GM23338 (cell line): ENCODE measurements at regions not wholly inside any gene's neighbourhood (a gene's known extent, or its start where the extent isn't known, plus 50 kb on each side); places are given as distances from the start of the nearest gene placed in this dataset.

ENCODE experiments used
- ATAC-seq: fragments of 200-7000 bp; cut with Tn5 transposase; 3 replicates; pipeline ENCODE4 v1.9.1; 2020
- DNase-seq: peaks from one replicate; pipeline ENCODE4 v3.0.0-alpha.2; 2015; ENCODE audit warnings: low spot score
- H2AFZ ChIP-seq: fragments of 200-600 bp; sonication (generic); 2 replicates; pipeline ENCODE4 v1.8.0; 2016; ENCODE audit warnings: antibody characterized with exemption, mild to moderate bottlenecking, moderate library complexity
- H3F3A ChIP-seq: fragments of 200-600 bp; sonication (generic); replicated peaks from 2 replicates; pipeline ENCODE4 v1.8.0; 2017; ENCODE audit warnings: antibody characterized with exemption, mixed run types, low read depth
- H3K27ac ChIP-seq: fragments of 200-600 bp; sonication (generic); 2 replicates; pipeline ENCODE4 v1.6.1; 2016; ENCODE audit warnings: low read depth
- H3K27me3 ChIP-seq: fragments of 200-600 bp; sonication (generic); 2 replicates; pipeline ENCODE4 v1.8.0; 2016; ENCODE audit warnings: mild to moderate bottlenecking, mixed run types, moderate library complexity; ENCODE audit not compliant: insufficient read depth
- H3K36me3 ChIP-seq: fragments of 200-600 bp; sonication (generic); 2 replicates; pipeline ENCODE4 v1.8.0; 2016; ENCODE audit warnings: mild to moderate bottlenecking; ENCODE audit not compliant: insufficient read depth
- H3K4me1 ChIP-seq: fragments of 200-600 bp; sonication (generic); 2 replicates; pipeline ENCODE4 v1.8.0; 2016; ENCODE audit warnings: mild to moderate bottlenecking, moderate library complexity; ENCODE audit not compliant: insufficient read depth
- H3K4me2 ChIP-seq: fragments of 200-600 bp; sonication (generic); 2 replicates; pipeline ENCODE4 v1.7.1; 2017; ENCODE audit warnings: mixed run types
- H3K4me3 ChIP-seq: fragments of 200-600 bp; sonication (generic); 2 replicates; pipeline ENCODE4 v1.6.1; 2016; ENCODE audit warnings: mixed run types
- H3K79me2 ChIP-seq: fragments of 200-600 bp; sonication (generic); replicated peaks from 2 replicates; pipeline ENCODE4 v1.8.0; 2017; ENCODE audit warnings: mild to moderate bottlenecking; ENCODE audit not compliant: insufficient read depth
- H3K9me2 ChIP-seq: fragments of 200-600 bp; sonication (generic); 2 replicates; pipeline ENCODE4 v1.8.0; 2017; ENCODE audit not compliant: insufficient read depth
- H4K20me1 ChIP-seq: fragments of 200-600 bp; sonication (generic); replicated peaks from 2 replicates; pipeline ENCODE4 v1.8.0; 2017; ENCODE audit warnings: mild to moderate bottlenecking; ENCODE audit not compliant: insufficient read depth
- H3K27ac Mint-ChIP-seq: 2 replicates; pipeline ENCODE4 v1.8.0; 2020; ENCODE audit warnings: inconsistent platforms, mild to moderate bottlenecking, moderate library complexity, mixed read lengths
- H3K27me3 Mint-ChIP-seq: 3 replicates; pipeline ENCODE4 v1.8.0; 2022; ENCODE audit warnings: low read depth, mild to moderate bottlenecking, moderate library complexity, mixed read lengths, inconsistent platforms; ENCODE audit not compliant: insufficient read depth, poor library complexity
- H3K36me3 Mint-ChIP-seq: 3 replicates; pipeline ENCODE4 v1.8.0; 2021; ENCODE audit warnings: low read depth, mild to moderate bottlenecking, inconsistent platforms, moderate library complexity, mixed read lengths
- H3K4me1 Mint-ChIP-seq: 3 replicates; pipeline ENCODE4 v1.8.0; 2020; ENCODE audit warnings: mild to moderate bottlenecking, inconsistent platforms, mixed read lengths
- H3K4me3 Mint-ChIP-seq: 3 replicates; pipeline ENCODE4 v1.8.0; 2021; ENCODE audit warnings: moderate library complexity, mild to moderate bottlenecking, inconsistent platforms, mixed read lengths
- H3K9me3 Mint-ChIP-seq: 3 replicates; pipeline ENCODE4 v1.8.0; 2020; ENCODE audit warnings: moderate library complexity, mild to moderate bottlenecking, inconsistent platforms, mixed read lengths
- CREB1 ChIP-seq: fragments of 250-450 bp; sonication (Bioruptor Pico); IDR thresholded peaks from 2 replicates; pipeline ENCODE4 v1.5.0; 2020; ENCODE audit warnings: low read depth, mild to moderate bottlenecking, moderate library complexity
- CTCF ChIP-seq, 2 experiments: fragments of 200-600 bp in 1 of 2; sonication (generic) in 1 of 2; conservative IDR thresholded peaks; 2 replicates each; pipeline versions ENCODE4 v1.5.1 to v1.6.1; 2016 to 2017; ENCODE audit warnings: antibody characterized with exemption in 2 of 2, low read depth in 2 of 2, mild to moderate bottlenecking in 2 of 2, moderate library complexity in 1 of 2
- ETS1 ChIP-seq: IDR thresholded peaks from 2 replicates; pipeline ENCODE4 v1.6.1; 2016; ENCODE audit warnings: antibody characterized with exemption
- EZH2 ChIP-seq: fragments of 200-600 bp; sonication (generic); IDR thresholded peaks from one replicate; pipeline ENCODE4 v1.8.0; 2017; ENCODE audit warnings: antibody characterized with exemption, mild to moderate bottlenecking, low read depth; ENCODE audit not compliant: unreplicated experiment
- EZH2phosphoT487 ChIP-seq: fragments of 200-600 bp; sonication (generic); IDR thresholded peaks from one replicate; pipeline ENCODE4 v1.8.1; 2018; ENCODE audit warnings: antibody characterized with exemption; ENCODE audit not compliant: unreplicated experiment
- REST ChIP-seq: IDR thresholded peaks from one replicate; pipeline ENCODE4 v1.6.1; 2018; ENCODE audit warnings: antibody characterized with exemption; ENCODE audit not compliant: unreplicated experiment
- ZNF462 ChIP-seq: fragments of 250-450 bp; sonication (Bioruptor Pico); IDR thresholded peaks from 2 replicates; pipeline ENCODE4 v1.5.0; 2020; ENCODE audit warnings: mild to moderate bottlenecking, moderate library complexity

DNA sequence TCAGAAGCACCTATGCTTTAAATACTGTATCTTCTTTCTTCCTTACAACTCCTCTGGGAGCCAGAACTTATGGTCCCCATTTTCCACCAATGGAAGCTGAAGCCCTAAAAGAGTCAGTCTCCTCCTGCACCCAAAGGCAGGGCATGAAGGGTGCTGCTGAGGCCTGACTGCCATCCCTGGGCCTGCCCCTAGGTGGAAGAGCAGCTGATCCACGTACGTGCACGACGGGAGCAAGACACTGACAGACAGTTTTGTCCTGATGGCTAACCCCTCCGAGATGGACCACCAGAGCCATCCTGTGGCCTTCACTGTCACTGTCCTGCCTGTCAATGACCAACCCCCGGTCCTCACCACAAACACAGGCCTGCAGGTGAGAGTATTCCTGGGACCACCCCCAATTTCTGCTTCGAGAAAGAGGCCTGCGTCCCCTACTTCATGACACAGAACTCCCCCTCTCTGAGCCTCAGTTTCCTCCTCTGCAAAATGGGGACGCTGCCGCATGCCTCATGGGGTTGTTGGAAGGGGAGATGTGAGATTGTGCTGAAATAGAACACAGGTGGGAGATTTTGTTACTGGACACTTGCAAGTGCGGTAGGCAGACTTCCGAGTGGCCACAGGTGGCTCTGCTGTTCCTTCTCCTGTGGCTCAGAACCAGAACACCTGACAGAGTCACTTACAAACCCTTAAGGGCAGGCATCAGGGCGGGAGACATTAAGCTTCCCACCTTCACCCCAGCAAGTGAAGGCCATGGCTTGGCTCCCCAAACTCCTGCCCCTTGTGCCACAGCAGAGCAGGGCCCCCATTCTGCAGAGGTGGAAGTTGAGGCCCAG lies 175.4 kb downstream of the TBC1D2B start:
- Histone ChIP-seq H3K27ac (no peak overlapping the region), H3K9me2 (no peaks in the 10 kb centered on the region), H2AFZ (no peak overlapping the region), H4K20me1 (no peaks in the 10 kb centered on the region), H3K36me3 (no peaks in the 10 kb centered on the region), H3K4me1 (no peaks in the 10 kb centered on the region), H3K27me3 (no peaks in the 10 kb centered on the region), H3K4me3 (no peak overlapping the region), H3K79me2 (no peaks in the 10 kb centered on the region), H3F3A (no peaks in the 10 kb centered on the region), H3K4me2 (no peak overlapping the region)
- Mint-ChIP-seq H3K36me3 (no peaks in the 10 kb centered on the region), H3K27ac (no peak overlapping the region), H3K4me1 (no peaks in the 10 kb centered on the region), H3K27me3 (peaks cover 3% of the 10 kb centered on the region), H3K4me3 (no peak overlapping the region), H3K9me3 (no peaks in the 10 kb centered on the region)
- TF ChIP-seq EZH2 (no peak), EZH2phosphoT487 (no peak), CTCF (conservative IDR thresholded peaks at IDR 0.05; ENCODE audit: low read depth in 2 of 2) (0 out of 4 replicates have a peak, but pooled peaks of 1 of the 2 experiments have one; percentile 21), REST (no peak), CREB1 (CRISPR knock-in tag) (no peak), ZNF462 (CRISPR knock-in tag) (no peak), ETS1 (no peak)
- DNase-seq (peak; percentile 37), ATAC-seq (peak; percentile 13)
